HG03521 (cell line): ENCODE measurements at regions not wholly inside any gene's neighbourhood (a gene's known extent, or its start where the extent isn't known, plus 50 kb on each side); places are given as distances from the start of the nearest gene placed in this dataset.

Experiments
- ATAC-seq: cut with Tn5 transposase; IDR thresholded peaks from one replicate; pipeline ENCODE4 v1.9.1; 2021; ENCODE audit warnings: mild to moderate bottlenecking, moderate library complexity; ENCODE audit not compliant: unreplicated experiment

- ATAC-seq, result no peak
Observed at GRCh38 chr1:56357927-56358690, 221.3 kb downstream of the PLPP3 start.

DNA sequence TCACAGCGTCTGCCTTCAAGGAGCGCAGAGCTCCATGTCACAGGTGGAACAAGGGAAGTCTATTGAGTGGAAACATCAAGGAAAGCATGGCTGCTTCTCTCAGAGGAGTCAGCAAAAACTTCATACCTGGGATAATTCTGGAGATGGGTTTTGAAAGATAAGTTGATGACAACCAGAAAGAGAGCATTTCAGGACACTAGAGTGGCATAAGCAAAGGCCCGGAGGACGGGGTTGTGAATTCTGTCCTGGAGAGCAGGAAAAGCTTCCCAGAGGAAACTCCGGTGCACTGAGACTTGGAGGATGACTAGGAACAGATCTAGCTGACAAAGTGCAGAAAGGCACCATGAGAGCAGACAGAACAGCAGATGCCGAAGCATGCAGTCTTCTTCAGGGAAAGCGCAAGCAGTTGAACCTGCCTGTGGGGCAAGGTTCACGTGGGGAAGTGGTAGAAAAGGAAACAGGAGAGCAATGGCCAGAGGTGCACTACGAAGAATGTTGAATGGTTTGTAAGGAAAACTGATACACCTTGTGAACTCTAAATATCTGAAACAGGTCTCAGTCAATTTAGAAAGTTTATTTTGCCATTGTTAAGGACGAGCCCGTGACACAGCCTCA is 222.9 kb downstream of the PLPP3 start:
- ATAC-seq, result no peak

DNA sequence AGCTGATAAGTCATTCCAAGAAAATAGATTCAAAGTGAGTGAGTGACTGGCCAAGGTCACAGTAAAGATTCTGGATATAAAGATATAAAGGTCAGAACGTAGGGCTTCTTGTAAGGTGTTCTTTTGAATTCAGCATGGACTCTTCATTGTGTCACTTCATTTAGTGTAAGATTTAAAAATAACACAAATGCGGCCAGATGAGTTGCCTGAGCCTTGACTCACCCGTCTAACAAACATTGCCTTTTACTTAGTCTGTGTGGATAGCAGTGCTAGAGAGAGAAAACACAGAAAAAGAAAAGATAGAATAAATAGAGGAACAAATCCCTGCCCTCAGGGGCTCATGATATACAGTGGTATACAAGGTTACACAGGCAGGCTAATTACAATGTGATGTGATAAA is 223.4 kb downstream of the PLPP3 start:
- ATAC-seq, result no peak

GRCh38 chr1:56355422-56355821 is 223.9 kb downstream of the PLPP3 start:
- no peak for ATAC-seq

DNA sequence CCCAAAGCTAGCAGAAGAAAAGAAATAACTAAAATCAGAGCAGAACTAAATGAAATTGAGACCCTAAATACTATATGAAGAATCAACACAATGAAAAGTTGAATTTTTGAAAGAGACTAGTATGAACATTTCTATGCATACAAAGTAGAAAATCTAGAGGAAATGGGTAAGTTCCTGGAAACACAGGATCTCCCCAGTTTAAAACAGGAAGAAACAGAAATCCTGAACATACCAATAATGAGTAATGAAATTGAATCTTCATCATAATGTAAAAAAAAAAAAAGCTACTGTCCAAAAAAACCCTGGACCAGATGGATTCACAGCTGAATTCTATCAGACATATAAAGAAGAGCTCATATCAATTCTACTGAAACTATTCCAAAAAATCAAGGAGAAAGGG is 233.5 kb downstream of the PLPP3 start:
- no peak for ATAC-seq

- ATAC-seq, result no peak
Observed at GRCh38 chr1:56340977-56341376, 238.4 kb downstream of the PLPP3 start.

- ATAC-seq, result no peak
Observed at GRCh38 chr1:56339786-56340465, 239.4 kb downstream of the PLPP3 start.

GRCh38 chr1:56339093-56339492 is 240.3 kb downstream of the PLPP3 start:
- no peak for ATAC-seq

DNA sequence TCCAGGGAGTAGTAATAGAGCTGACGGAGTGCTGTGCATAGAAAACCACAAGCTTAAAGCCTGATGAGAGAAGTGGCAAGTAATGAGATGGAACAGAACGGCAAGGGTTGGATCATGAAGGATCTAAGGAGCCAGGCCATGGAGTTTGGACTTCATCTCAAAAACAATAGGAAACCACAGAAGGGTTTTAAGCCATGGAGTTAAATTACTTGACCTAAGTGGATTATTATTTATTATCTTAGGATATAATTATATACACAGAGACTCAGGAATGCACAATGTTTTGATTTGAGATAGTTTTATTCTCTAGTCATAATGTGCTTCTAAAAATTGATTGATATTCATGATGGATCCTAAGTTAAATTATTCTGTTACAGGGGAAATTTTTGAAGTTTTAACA is 242.4 kb downstream of the PLPP3 start:
- no peak for ATAC-seq

DNA sequence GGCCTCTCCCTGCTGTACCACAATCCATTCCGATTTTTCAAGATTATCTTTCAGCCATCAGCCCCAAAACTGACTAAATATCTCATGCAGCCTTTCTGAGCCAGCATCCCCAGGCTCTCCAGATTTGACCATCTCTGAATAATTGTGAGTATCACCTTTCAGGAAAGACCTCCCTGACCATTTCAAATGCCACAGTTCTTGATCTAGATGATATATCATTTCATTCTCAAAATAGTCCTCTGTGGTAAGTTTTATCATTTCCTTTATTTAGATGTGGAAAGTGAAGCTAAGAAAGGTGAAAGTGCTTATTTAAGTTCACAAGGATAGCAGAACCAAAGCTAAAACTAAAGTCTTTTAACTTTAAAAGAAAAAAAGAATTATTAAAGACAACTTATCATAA is 244.0 kb downstream of the PLPP3 start:
- ATAC-seq, result no peak

- ATAC-seq, result no peak
Observed at GRCh38 chr1:56334047-56334446, 245.3 kb downstream of the PLPP3 start.

DNA sequence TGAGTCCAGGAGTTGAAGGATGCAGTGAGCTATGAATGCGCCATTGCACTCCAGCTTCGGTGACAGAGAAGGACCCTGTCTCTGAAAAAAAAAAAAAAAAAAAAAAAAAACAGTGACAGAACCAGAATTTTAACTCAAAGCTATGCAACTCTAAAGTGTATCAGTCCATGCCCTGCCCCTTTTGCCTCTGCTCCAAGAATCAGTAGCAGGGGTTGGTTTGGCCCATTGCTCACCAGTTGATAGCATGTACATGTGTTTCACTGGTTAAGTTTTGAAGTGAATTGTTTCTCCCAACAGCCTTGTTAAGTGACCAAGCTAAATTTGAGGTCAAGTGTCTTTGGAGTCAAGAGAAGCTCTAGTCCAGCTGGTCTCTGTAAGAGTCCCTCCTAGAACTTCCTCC is 245.9 kb downstream of the PLPP3 start:
- ATAC-seq, result no peak

GRCh38 chr1:56331892-56332567 is 247.3 kb downstream of the PLPP3 start:
- ATAC-seq, result no peak

DNA sequence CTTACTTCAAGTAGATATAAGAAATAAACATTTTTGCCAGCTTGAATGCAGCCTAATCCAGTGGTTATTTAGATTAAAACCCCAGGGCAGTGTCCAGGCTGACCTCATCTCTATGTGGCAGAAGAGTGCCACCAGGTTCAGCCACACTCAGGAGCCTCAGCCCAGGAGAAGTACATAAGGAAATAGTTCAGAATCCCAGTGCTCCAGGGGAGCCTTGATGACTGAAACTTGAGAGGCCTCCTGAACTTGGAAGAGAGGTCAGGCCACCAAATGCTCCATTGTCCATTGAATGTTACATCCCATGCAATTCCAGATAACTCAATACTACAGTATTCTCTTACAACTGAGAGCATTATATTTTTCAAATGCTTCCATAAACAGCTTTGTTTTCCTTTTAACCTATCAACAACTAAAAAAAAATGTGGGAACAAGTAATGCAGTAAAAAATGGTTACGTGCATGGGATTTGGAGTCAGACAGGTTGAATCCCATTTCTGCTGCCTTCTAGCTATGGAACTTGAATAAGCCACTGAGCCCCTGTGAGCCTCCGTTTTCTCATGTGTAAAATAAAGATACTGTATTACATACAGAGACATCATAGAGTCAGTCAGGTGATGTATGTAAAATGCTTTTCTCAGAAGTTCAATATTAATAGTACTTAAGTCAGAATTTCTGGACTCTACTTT is 248.0 kb downstream of the PLPP3 start:
- ATAC-seq, result no peak

DNA sequence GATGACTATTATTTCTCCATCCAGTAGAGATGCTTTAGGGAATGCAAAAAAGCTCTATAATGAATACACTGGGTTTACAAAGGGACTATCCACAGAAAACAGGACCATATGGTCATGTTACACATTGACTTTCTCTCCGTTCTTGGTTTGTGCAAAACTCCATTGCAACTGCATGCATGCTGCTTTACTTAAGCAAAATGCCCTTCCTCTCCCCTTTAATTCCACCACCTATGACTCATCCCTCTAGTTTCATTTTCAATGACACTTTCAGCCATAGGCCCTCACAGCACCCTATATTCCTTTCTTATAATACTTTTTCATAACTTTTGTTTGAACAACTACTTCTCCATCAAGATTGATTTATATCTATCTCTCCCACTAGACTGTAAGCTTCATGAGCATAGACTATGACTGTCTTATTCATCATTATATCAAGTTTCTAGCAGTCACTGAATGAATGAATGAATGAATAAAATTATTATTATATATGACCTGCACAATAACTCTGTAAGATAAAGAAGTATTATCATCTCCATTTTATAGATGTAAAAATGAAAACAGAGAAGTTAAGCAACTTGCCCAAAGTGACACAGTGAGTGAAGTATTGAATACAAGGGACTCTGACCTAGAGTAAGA is 248.9 kb downstream of the PLPP3 start:
- ATAC-seq, result peak; percentile 86

- no peak for ATAC-seq
Observed at GRCh38 chr1:56329970-56330369, 249.4 kb downstream of the PLPP3 start.

GRCh38 chr1:56327195-56327594 is 252.2 kb downstream of the PLPP3 start:
- no peak for ATAC-seq

DNA sequence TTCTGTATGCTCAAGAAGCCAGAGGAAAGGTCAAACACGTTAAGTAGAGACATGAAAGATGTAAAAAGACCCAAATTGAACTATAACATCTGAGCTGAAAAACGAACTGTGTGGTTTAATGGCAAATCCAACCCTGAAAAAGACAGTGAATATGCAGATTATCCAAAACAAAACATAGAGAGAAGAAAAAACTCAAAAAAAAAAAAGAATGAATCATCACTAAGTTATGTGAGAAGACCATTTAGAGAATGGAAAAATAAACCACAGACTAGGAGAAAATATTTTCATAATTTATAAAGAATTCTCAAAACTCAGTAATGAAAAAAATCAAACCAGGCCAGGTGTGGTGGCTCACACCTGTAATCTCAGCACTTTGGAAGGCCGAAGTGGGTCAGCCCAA is 253.3 kb downstream of the PLPP3 start:
- ATAC-seq, result no peak

- no peak for ATAC-seq
Observed at GRCh38 chr1:56324504-56324903, 254.9 kb downstream of the PLPP3 start.

DNA sequence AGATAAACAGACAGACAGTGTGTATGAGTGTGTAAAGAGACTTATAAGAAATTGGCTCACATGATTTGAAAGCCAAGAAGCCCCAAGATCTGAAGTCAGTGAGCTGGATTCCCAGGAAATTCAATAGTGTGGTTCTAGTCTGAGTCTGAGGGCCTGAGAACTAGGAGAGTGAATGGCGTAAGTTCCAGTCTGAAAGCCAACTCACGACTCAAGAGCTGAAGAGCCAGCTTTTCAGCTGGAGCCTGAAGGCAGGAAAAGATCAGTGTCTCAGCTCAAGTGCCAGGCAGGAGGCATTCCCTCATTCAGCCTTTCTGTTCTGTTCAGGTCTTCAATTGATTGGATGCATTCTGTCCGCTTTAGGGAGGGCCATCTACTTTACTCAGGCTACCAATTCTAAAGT is 257.2 kb downstream of the PLPP3 start:
- no peak for ATAC-seq

GRCh38 chr1:56321150-56321490 is 258.2 kb downstream of the PLPP3 start:
- no peak for ATAC-seq
